ENCODE measurements at regions not wholly inside any gene's neighbourhood (a gene's known extent, or its start where the extent isn't known, plus 50 kb on each side); places are given as distances from the start of the nearest gene placed in this dataset.

GRCh38 chr19:20397292-20397691 is 168.3 kb downstream of the ZNF737 start:
- Histone ChIP-seq H3K9me3 (replicated peaks; ENCODE audit: insufficient read depth, low read length) (no peaks in the 10 kb centered on the region; the same call in 1 of the 2 replicates), H3K4me2 (ENCODE audit: low read depth, low read length) (no peak overlapping the region), H3K79me2 (ENCODE audit: low read length) (no peaks in the 10 kb centered on the region), H3K9ac (ENCODE audit: low read length) (no peak overlapping the region), H4K20me1 (ENCODE audit: insufficient read depth, low read length) (no peaks in the 10 kb centered on the region), H3K27me3 (replicated peaks; ENCODE audit: insufficient read depth, low read length) (no peaks in the 10 kb centered on the region), H3K9me2 (replicated peaks; ENCODE audit: insufficient read depth, low read length) (no peaks in the 10 kb centered on the region), H3K27ac (ENCODE audit: low read length) (no peak overlapping the region), H3K36me3 (replicated peaks; ENCODE audit: insufficient read depth, low read length) (no peaks in the 10 kb centered on the region), H3K4me3 (ENCODE audit: low read length) (no peak overlapping the region), H3F3A (ENCODE audit: insufficient read depth, low read length) (no peaks in the 10 kb centered on the region), H2AFZ (ENCODE audit: low read length) (no peak overlapping the region), H3K4me1 (ENCODE audit: low read length) (no peaks in the 10 kb centered on the region)
- no peak for DNase-seq
- no peak for TF ChIP-seq CTCF (IDR thresholded peaks at IDR 0.05; ENCODE audit: low read length)
- no peak for TF ChIP-seq EZH2phosphoT487 (IDR thresholded peaks at IDR 0.05; ENCODE audit: low read length)
- TF ChIP-seq EZH2 (optimal IDR thresholded peaks at IDR 0.05; ENCODE audit: low read depth, low read length) = no peak

GRCh38 chr19:20388706-20389225 is 176.8 kb downstream of the ZNF737 start:
- Histone ChIP-seq H3K4me3 (ENCODE audit: low read length) (no peak overlapping the region), H4K20me1 (ENCODE audit: insufficient read depth, low read length) (no peaks in the 10 kb centered on the region), H3K9ac (ENCODE audit: low read length) (no peak overlapping the region), H3K9me3 (replicated peaks; ENCODE audit: insufficient read depth, low read length) (no peaks in the 10 kb centered on the region), H3K27ac (ENCODE audit: low read length) (no peak overlapping the region), H3F3A (ENCODE audit: insufficient read depth, low read length) (no peaks in the 10 kb centered on the region), H3K9me2 (replicated peaks; ENCODE audit: insufficient read depth, low read length) (no peaks in the 10 kb centered on the region), H3K4me1 (ENCODE audit: low read length) (no peaks in the 10 kb centered on the region), H3K27me3 (replicated peaks; ENCODE audit: insufficient read depth, low read length) (no peaks in the 10 kb centered on the region), H3K4me2 (ENCODE audit: low read depth, low read length) (no peak overlapping the region), H3K79me2 (ENCODE audit: low read length) (no peaks in the 10 kb centered on the region), H2AFZ (ENCODE audit: low read length) (no peak overlapping the region), H3K36me3 (replicated peaks; ENCODE audit: insufficient read depth, low read length) (no peaks in the 10 kb centered on the region)
- TF ChIP-seq EZH2 (optimal IDR thresholded peaks at IDR 0.05; ENCODE audit: low read depth, low read length) = no peak
- no peak for TF ChIP-seq EZH2phosphoT487 (IDR thresholded peaks at IDR 0.05; ENCODE audit: low read length)
- no peak for TF ChIP-seq CTCF (IDR thresholded peaks at IDR 0.05; ENCODE audit: low read length)
- DNase-seq = no peak

GRCh38 chr19:20385061-20385460 is 180.5 kb downstream of the ZNF737 start:
- no peak for DNase-seq
- Histone ChIP-seq H3K9ac (ENCODE audit: low read length) (no peak overlapping the region), H3K79me2 (ENCODE audit: low read length) (no peaks in the 10 kb centered on the region), H3K36me3 (replicated peaks; ENCODE audit: insufficient read depth, low read length) (no peaks in the 10 kb centered on the region), H2AFZ (ENCODE audit: low read length) (no peak overlapping the region), H3K4me2 (ENCODE audit: low read depth, low read length) (no peak overlapping the region), H3F3A (ENCODE audit: insufficient read depth, low read length) (no peaks in the 10 kb centered on the region), H3K9me2 (replicated peaks; ENCODE audit: insufficient read depth, low read length) (no peaks in the 10 kb centered on the region), H4K20me1 (ENCODE audit: insufficient read depth, low read length) (no peaks in the 10 kb centered on the region), H3K4me3 (ENCODE audit: low read length) (no peak overlapping the region), H3K4me1 (ENCODE audit: low read length) (no peaks in the 10 kb centered on the region), H3K27me3 (replicated peaks; ENCODE audit: insufficient read depth, low read length) (no peaks in the 10 kb centered on the region), H3K9me3 (replicated peaks; ENCODE audit: insufficient read depth, low read length) (no peaks in the 10 kb centered on the region), H3K27ac (ENCODE audit: low read length) (no peak overlapping the region)
- TF ChIP-seq CTCF (IDR thresholded peaks at IDR 0.05; ENCODE audit: low read length) (no peak), EZH2phosphoT487 (IDR thresholded peaks at IDR 0.05; ENCODE audit: low read length) (no peak), EZH2 (optimal IDR thresholded peaks at IDR 0.05; ENCODE audit: low read depth, low read length) (no peak)

Data from MM.1S (cell line).